GM21423 (cell line): ENCODE measurements at regions not wholly inside any gene's neighbourhood (a gene's known extent, or its start where the extent isn't known, plus 50 kb on each side); places are given as distances from the start of the nearest gene placed in this dataset.

Source experiments
- ATAC-seq: cut with Tn5 transposase; IDR thresholded peaks from one replicate; pipeline ENCODE4 v1.9.1; 2021; ENCODE audit warnings: mild to moderate bottlenecking, moderate library complexity; ENCODE audit not compliant: unreplicated experiment

- no peak for ATAC-seq
These were observed 160.1 kb downstream of the MFSD1 start for GRCh38 chr3:158961911-158962310.

- no peak for ATAC-seq
These were observed 168.2 kb downstream of the MFSD1 start for GRCh38 chr3:158970006-158970405.

GRCh38 chr3:158974904-158975303, 173.1 kb downstream of the MFSD1 start:
- no peak for ATAC-seq

- ATAC-seq = no peak
These were observed 175.1 kb downstream of the MFSD1 start for GRCh38 chr3:158976966-158977365.

GRCh38 chr3:158977497-158977896, 175.6 kb downstream of the MFSD1 start:
- ATAC-seq = no peak

DNA sequence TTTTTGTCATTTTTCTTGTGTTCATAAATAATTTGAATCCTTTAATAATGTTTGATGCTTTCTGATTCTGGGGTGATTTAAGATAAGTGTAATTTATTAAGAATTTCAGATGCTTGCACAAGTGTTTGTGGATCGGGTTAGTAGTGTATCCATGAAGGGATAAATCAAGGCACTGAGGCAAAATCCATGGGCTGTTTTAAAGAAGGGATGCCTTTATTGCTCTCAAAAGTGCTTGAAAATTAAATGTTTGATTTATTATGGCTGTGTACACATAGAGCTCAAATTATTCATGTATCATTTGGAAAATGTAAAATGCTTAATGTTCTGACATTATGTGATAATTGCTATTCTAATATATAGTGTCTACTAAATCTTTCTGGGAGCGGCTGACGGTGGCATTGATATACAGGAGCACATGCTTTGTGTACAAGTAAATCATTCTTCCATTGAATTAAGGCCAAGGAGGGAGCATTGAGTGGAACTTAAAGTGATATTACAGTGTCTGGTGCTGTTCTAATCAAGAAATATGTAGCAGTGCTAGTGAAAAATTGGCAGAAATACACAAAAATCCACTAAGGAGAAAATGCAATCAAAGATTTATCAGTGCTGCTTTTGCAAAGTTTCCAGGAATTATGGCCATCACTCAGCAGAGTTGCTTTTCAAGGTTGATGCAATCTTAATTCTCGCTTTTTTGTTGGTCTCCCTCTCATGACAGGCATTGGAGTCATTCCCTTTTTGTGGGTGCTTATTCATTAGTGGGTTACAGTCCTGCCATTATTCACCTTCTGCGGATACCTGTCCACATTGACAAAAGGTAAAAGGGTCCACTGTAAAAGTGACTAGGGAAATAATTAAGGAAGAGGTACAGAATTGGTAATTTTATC, 181.6 kb downstream of the MFSD1 start:
- ATAC-seq = no peak

DNA sequence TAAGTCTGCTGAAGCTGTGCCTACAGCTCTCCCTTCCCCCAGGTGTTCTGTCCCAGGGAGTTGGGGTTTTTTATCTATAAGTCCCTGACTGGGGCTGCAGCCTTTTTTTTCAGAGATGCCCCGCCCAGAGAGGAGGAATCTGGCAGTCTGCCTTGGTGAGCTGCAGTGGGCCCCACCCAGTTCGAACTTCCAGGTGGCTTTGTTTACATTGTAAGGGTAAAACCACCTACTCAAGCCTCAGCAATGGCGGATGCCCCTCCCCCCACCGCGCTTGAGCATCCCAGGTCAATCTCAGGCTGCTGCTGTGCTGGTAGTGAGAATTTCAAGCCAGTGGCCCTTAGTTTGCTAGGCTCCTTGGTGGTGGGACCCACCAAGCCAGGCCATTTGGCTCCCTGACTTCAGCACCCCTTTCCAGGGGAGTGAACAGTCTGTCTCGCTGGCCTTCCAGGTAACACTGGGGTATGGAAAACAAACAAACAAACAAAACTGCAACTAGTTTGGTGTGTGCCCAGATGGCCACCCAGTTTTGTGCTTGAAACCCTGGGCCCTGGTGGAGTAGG, 189.4 kb downstream of the MFSD1 start:
- ATAC-seq = no peak

GRCh38 chr3:158992463-158992862, 190.6 kb downstream of the MFSD1 start:
- ATAC-seq = no peak

DNA sequence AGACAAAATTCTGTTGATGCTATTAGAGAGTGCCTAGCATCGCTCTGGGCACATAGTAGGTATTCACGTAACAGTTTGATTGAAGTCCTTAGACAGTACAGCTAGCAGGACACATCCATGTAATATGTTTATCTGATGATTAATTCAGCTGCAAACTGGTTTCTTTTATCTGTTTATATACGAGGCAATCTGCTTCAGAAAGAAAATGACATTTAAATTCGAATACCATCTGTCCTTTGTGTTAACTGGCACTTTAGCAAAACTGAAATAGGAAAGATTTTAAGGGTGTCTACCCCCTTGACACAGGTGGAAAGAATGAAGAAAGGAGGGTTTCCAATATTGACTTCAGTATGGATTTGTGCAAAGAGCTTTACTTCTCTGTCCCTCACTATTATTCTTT, 192.5 kb downstream of the MFSD1 start:
- ATAC-seq = no peak

GRCh38 chr3:159001711-159002110, 199.9 kb downstream of the MFSD1 start:
- no peak for ATAC-seq

GRCh38 chr3:159005137-159005536, 203.3 kb downstream of the MFSD1 start:
- ATAC-seq = no peak

DNA sequence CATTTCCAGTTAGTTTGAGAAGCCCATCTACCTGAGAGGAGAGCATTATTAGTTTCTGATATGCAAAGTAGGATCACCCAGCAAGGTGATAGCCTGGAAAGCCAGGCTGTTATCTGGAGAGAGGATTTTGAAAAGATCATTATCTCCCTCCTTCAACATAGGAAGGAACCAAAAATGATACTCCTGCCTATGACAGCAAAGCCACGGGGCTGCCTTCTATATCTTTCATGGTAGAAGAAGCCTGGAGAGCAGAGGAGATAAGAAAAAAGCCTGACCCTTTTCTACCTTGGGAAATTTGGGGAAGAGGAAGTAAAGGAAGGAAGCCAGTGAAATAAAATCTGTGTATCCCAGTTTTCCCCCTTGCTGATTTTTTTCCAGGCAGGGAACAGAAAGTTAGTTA, 205.5 kb downstream of the MFSD1 start:
- no peak for ATAC-seq

- no peak for ATAC-seq
These were observed 206.5 kb downstream of the MFSD1 start for GRCh38 chr3:159008401-159008800.

DNA sequence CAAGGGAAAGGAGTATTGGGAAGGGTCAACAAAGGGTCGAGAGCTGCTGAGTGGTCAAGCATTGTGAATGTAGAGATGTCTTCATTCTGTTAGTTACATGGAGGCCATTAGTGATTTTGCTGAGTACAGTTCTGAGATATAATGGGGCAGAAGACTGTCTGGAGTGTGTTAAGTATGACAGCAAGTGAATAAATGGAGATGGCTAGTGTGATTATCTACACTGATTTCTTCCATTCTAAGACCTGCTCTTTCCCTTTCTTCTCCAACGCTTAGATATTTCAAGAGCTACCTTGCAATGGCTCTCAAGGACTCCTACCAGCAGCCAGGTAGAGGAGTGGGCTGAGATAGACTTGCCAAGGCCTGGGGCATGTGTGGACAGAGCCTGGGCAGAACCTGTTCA, 216.5 kb downstream of the MFSD1 start:
- no peak for ATAC-seq

GRCh38 chr3:159025733-159026132, 223.9 kb downstream of the MFSD1 start:
- no peak for ATAC-seq

DNA sequence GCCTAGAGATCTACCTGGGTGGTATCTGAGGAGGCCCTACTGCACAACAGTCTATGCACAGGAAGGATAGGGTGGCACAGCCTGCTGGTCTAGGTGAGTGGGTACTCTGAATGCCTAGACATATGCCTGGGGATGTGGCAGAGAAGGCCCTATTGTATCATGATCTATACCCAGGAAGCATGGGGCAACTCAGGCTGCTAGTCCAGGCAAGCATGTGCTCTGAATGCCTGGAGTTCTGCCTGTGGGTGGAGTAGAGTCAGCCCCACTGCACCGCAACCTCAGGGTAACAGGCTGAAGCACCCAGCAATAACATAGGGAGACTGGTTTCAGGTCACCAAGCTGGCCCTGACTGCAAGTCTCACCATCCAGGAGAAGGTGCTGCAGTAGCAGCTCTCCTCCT, 224.7 kb downstream of the MFSD1 start:
- ATAC-seq = no peak

GRCh38 chr3:159028706-159029105, 226.9 kb downstream of the MFSD1 start:
- ATAC-seq = no peak

DNA sequence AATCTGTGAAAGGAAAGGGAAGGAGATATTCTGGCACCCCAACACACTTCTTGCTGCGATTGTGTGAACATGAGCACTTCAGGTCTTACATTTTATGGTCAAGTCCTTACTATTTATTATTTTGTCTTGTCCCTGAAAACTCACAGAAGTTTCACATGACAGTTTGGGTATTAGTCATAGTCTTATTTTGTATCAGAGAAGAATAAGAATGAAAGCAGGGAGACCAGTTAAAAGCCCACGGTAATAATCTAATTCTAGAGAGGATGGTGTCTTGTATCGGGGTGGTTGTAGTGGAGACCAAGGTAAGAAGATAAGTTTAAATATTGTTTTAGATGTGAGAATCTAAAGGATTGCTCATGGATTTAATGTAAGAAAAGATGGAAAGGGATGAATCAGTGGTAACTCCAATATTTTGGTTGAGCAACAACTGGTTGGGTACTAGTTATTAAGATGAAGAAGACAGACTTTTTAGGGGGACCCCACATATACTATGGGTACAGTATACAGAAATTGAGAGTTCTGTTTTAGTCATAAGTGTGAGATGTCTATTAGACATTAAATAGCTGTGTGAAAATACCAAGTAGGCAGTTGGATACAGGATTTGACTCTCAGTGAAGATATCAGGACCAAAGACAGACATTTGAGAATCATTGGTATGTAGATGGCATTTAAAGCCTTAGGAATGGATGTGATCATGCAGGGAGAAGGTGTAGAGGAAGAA, 227.6 kb downstream of the MFSD1 start:
- ATAC-seq = peak; percentile 53

DNA sequence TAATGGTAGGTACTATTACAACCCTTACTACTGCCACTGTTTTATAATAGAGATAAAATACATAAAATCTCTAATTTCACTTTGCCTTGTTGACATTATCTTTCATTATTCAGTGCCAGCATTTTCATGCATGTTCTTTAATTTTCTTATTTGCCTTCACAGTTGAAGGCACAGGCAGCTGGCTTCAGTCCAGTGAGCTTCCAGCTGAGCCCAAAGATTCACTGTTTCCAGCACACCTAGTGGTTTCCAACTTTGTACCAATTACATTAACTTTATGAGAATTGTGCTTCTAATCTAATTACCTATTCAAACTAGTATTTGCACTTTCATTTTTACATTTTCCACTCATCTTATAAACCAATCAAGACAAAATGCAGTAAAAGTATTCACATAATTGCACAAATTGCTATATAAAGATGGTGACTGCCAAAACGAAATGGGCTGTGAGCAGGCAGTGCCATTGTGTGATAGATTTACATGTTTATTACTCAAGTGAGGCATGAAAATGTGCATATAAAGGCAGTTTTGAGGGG, 228.3 kb downstream of the MFSD1 start:
- no peak for ATAC-seq

DNA sequence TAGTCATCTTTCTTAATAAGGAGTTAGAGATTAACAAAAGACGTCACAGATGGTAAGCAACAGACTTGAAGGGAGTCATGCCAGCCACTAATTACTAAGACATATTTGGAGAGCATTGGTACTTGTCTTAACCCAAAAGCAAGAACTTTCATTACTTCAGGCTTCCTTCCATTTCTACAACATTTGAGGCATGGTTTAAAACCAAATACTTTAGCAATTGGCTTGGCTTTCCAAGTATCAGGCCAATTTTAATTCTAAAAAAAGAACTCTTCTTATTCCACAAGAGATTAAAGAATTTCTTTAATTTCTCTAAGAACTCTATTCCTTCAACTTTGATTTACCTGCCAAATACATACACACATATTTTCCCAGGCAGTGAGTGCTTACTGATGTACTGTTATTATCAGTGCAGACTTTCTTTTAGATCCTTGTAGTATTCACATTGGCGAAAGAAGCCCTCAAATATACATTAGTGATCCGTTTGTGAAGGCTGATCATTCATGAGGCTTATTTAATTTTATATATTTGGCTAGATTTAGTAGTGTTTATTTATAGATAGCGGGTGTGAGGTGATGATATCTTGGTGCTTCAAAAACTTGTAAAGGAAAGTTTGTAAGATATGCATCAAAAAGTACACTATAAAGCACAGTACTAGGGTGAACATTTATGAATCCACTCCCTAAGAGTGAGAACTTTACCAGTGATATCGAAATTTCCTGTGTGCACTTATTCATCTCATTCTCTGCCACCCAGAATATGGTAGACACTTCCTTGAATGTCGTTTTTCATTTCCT, 229.2 kb downstream of the MFSD1 start:
- ATAC-seq = no peak

GRCh38 chr3:159032311-159032710, 230.5 kb downstream of the MFSD1 start:
- ATAC-seq = no peak
